ENCODE measurements at regions not wholly inside any gene's neighbourhood (a gene's known extent, or its start where the extent isn't known, plus 50 kb on each side); places are given as distances from the start of the nearest gene placed in this dataset.

GRCh38 chr6:135637701-135638100 is 140.2 kb upstream of the AHI1 start:
- Histone ChIP-seq H3K4me3 (replicated peaks in 1 of 3; ENCODE audit: insufficient read depth in 1 of 3, low read depth in 2 of 3, low read length in 3 of 3) (no peak overlapping the region), H3K9ac (ENCODE audit: insufficient read depth, low read depth, low read length) (no peak overlapping the region), H3K4me2 (ENCODE audit: low read depth, low read length) (no peak overlapping the region), H3K27ac (ENCODE audit: extremely low read length, insufficient read depth, low read length) (no peak overlapping the region), H3K9me3 (ENCODE audit: low read length) (no peaks in the 10 kb centered on the region), H3K79me2 (ENCODE audit: insufficient read depth, low read length) (no peaks in the 10 kb centered on the region), H3K4me1 (ENCODE audit: insufficient read depth, low read length) (no peaks in the 10 kb centered on the region), H3K27me3 (ENCODE audit: control insufficient read depth in 1 of 2, insufficient read depth in 2 of 2, low read length in 2 of 2) (no peaks in the 10 kb centered on the region), H2AFZ (ENCODE audit: low read length) (no peak overlapping the region), H3K36me3 (replicated peaks in 1 of 2; ENCODE audit: control insufficient read depth in 1 of 2, insufficient read depth in 2 of 2, low read length in 2 of 2) (no peaks in the 10 kb centered on the region), H4K20me1 (ENCODE audit: insufficient read depth, low read length) (no peaks in the 10 kb centered on the region)
- DNase-seq (ENCODE audit: low spot score) (no peak), ATAC-seq (no peak), FAIRE-seq (no peak)
- POLR2A ChIA-PET: no interaction called here
- no TSS peak for BruUV-seq (replicated peaks)
- intact Hi-C loops (cut with micrococcal nuclease; ENCODE audit: unreplicated experiment) (no loop called here), in situ Hi-C loops (cut with HindIII; ENCODE audit: extremely low pct_ligation_motif_present, low pct_unique_long_range_greater_than_20kb) (no loop called here)
- TF ChIP-seq ZNF781 (CRISPR knock-in tag; IDR thresholded peaks at IDR 0.05; ENCODE audit: borderline replicate concordance, not compliant biosample characterization) (no peak), NFKB2 (CRISPR knock-in tag; IDR thresholded peaks at IDR 0.05; ENCODE audit: borderline replicate concordance) (no peak), ZNF30 (CRISPR knock-in tag; IDR thresholded peaks at IDR 0.05) (no peak)
- CTCF ChIA-PET (ENCODE audit: low intra/inter-chr PET ratio, low total read pairs): no interaction called here

GRCh38 chr6:135638108-135638507 is 140.6 kb upstream of the AHI1 start:
- intact Hi-C loops (cut with micrococcal nuclease; ENCODE audit: unreplicated experiment): no loop called here
- H3K4me1 ChIP-seq (ENCODE audit: insufficient read depth, low read length): no peaks in the 10 kb centered on the region
- ATAC-seq: no peak
- H3K4me3 ChIP-seq (replicated peaks in 1 of 3; ENCODE audit: insufficient read depth in 1 of 3, low read depth in 2 of 3, low read length in 3 of 3): no peak overlapping the region
- WGBS (ENCODE audit: low lambda C conversion rate): 5% methylated on average over 2 of the region's 2 CpGs
- DNase-seq (ENCODE audit: low spot score): no peak
- no peaks in the 10 kb centered on the region for H3K36me3 ChIP-seq (replicated peaks in 1 of 2; ENCODE audit: control insufficient read depth in 1 of 2, insufficient read depth in 2 of 2, low read length in 2 of 2)
- no peak overlapping the region for H3K27ac ChIP-seq (ENCODE audit: extremely low read length, insufficient read depth, low read length)
- H3K9me3 ChIP-seq (ENCODE audit: low read length): no peaks in the 10 kb centered on the region
- no peaks in the 10 kb centered on the region for H3K79me2 ChIP-seq (ENCODE audit: insufficient read depth, low read length)
- in situ Hi-C loops (cut with HindIII; ENCODE audit: extremely low pct_ligation_motif_present, low pct_unique_long_range_greater_than_20kb): no loop called here
- CTCF ChIA-PET (ENCODE audit: low intra/inter-chr PET ratio, low total read pairs): no interaction called here
- no peak overlapping the region for H2AFZ ChIP-seq (ENCODE audit: low read length)
- H3K4me2 ChIP-seq (ENCODE audit: low read depth, low read length): no peak overlapping the region
- H3K9ac ChIP-seq (ENCODE audit: insufficient read depth, low read depth, low read length): no peak overlapping the region
- no TSS peak for BruUV-seq (replicated peaks)
- H4K20me1 ChIP-seq (ENCODE audit: insufficient read depth, low read length): no peaks in the 10 kb centered on the region
- POLR2A ChIA-PET: no interaction called here
- H3K27me3 ChIP-seq (ENCODE audit: control insufficient read depth in 1 of 2, insufficient read depth in 2 of 2, low read length in 2 of 2): no peaks in the 10 kb centered on the region
- FAIRE-seq: no peak
- TF ChIP-seq IRF2 (CRISPR knock-in tag; IDR thresholded peaks at IDR 0.05) (no peak), CCDC6 (CRISPR knock-in tag; IDR thresholded peaks at IDR 0.05) (no peak), ZNF768 (CRISPR knock-in tag; IDR thresholded peaks at IDR 0.05) (no peak), HCFC1 (IDR thresholded peaks at IDR 0.05; ENCODE audit: low read depth, low read length) (no peak), GTF2F1 (IDR thresholded peaks at IDR 0.05; ENCODE audit: low read length) (no peak), STAG1 (CRISPR knock-in tag; IDR thresholded peaks at IDR 0.05) (no peak), REST (IDR thresholded peaks at IDR 0.05; ENCODE audit: borderline replicate concordance in 1 of 2, low read depth in 1 of 2, low read length in 2 of 2) (no peak), ZNF816 (CRISPR knock-in tag; IDR thresholded peaks at IDR 0.05; ENCODE audit: borderline replicate concordance) (no peak), FOXO4 (CRISPR knock-in tag; conservative IDR thresholded peaks at IDR 0.05) (no peak), ZNF850 (CRISPR knock-in tag; conservative IDR thresholded peaks at IDR 0.05) (no peak), KLF11 (CRISPR knock-in tag; IDR thresholded peaks at IDR 0.05) (no peak), MEIS1 (CRISPR knock-in tag; IDR thresholded peaks at IDR 0.05; ENCODE audit: borderline replicate concordance) (no peak)

All from HepG2 (cell line).